ENCODE measurements at regions not wholly inside any gene's neighbourhood (a gene's known extent, or its start where the extent isn't known, plus 50 kb on each side); places are given as distances from the start of the nearest gene placed in this dataset.

DNA sequence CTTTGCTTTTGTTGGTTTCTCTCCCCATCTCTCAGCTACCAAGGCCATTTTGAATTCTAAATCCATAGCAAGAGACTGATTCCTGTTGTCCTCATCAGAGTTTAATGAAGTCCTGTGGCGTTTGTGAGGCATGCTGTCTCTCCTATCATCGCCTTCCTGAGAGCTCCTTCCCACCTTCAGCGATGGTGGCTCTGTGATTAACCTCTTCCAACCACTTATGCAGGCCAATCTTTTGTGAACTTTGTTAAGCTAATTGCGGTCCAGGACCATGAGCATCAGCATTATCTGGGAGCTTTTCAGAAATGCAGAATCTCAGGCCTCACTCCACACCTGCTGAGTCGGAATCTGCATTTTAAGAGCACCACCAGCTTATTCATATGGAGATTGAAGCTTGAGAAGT is 272.5 kb upstream of the CDYL start:
- H3K79me1 ChIP-seq (ENCODE audit: low read length), result no peaks in the 10 kb centered on the region

GRCh38 chr6:4496284-4496683 is 279.9 kb upstream of the CDYL start:
- Histone ChIP-seq H3K4ac (ENCODE audit: low read depth, low read length) (no peak overlapping the region), H3K23ac (ENCODE audit: low read length) (no peak overlapping the region), H3K9ac (ENCODE audit: low read length) (no peak overlapping the region), H3K4me2 (ENCODE audit: low read length) (no peak overlapping the region), H4K8ac (ENCODE audit: low read depth, low read length) (no peak overlapping the region), H2AFZ (ENCODE audit: insufficient read depth, low read length, poor library complexity) (no peak overlapping the region), H3K27ac (ENCODE audit: low read depth, low read length) (no peak overlapping the region), H4K91ac (ENCODE audit: low read depth, low read length) (no peak overlapping the region), H4K12ac (ENCODE audit: low read depth, low read length) (no peak overlapping the region), H2BK12ac (ENCODE audit: low read length) (no peak overlapping the region), H3K79me1 (ENCODE audit: low read length) (no peaks in the 10 kb centered on the region), H3K4me3 (ENCODE audit: low read depth, low read length) (no peak overlapping the region), H3K36me3 (ENCODE audit: control insufficient read depth in 1 of 2, insufficient read depth in 2 of 2, low read length in 2 of 2) (no peaks in the 10 kb centered on the region), H3K18ac (ENCODE audit: low read length) (no peak overlapping the region), H3K14ac (ENCODE audit: low read length) (no peak overlapping the region), H2BK120ac (ENCODE audit: insufficient read depth, low read length, poor library complexity) (no peak overlapping the region), H3K9me3 (ENCODE audit: insufficient read depth, low read depth, low read length) (peaks cover 2% of the 10 kb centered on the region), H3K4me1 (ENCODE audit: control insufficient read depth in 1 of 2, insufficient read depth in 2 of 2, low read length in 2 of 2) (peaks cover 0 to 5% of the 10 kb centered on the region in 2 experiments), H2AK5ac (ENCODE audit: low read length) (no peak overlapping the region), H3K27me3 (ENCODE audit: insufficient read depth, low read length) (no peaks in the 10 kb centered on the region), H2BK5ac (ENCODE audit: low read depth, low read length, poor library complexity) (no peak overlapping the region), H3K79me2 (ENCODE audit: control insufficient read depth, insufficient read depth, low read length, poor library complexity) (no peaks in the 10 kb centered on the region)
- peak in 1 of 2 donors; percentile 24 for DNase-seq
- no CpG with 5 or more reads among the region's 1 CpG for WGBS (ENCODE audit: extremely low coverage, insufficient coverage, insufficient read length)

More for the DNA sequence above, 272.5 kb upstream of the CDYL start:
- Histone ChIP-seq H2AK5ac (ENCODE audit: low read length) (no peak overlapping the region), H2BK12ac (ENCODE audit: low read length) (no peak overlapping the region), H3K18ac (ENCODE audit: low read length) (no peak overlapping the region), H3K23ac (ENCODE audit: low read length) (no peak overlapping the region), H2BK120ac (ENCODE audit: insufficient read depth, low read length, poor library complexity) (no peak overlapping the region), H4K8ac (ENCODE audit: low read depth, low read length) (no peak overlapping the region), H3K9ac (ENCODE audit: low read length) (no peak overlapping the region), H2BK5ac (ENCODE audit: low read depth, low read length, poor library complexity) (no peak overlapping the region), H2AFZ (ENCODE audit: insufficient read depth, low read length, poor library complexity) (no peak overlapping the region), H3K36me3 (ENCODE audit: control insufficient read depth in 1 of 2, insufficient read depth in 2 of 2, low read length in 2 of 2) (no peaks in the 10 kb centered on the region), H3K14ac (ENCODE audit: low read length) (no peak overlapping the region), H3K9me3 (ENCODE audit: insufficient read depth, low read depth, low read length) (peaks cover 1% of the 10 kb centered on the region), H3K4me2 (ENCODE audit: low read length) (no peak overlapping the region), H3K4me1 (ENCODE audit: control insufficient read depth in 1 of 2, insufficient read depth in 2 of 2, low read length in 2 of 2) (peaks cover 0 to 2% of the 10 kb centered on the region in 2 experiments), H3K4ac (ENCODE audit: low read depth, low read length) (no peak overlapping the region), H3K4me3 (ENCODE audit: low read depth, low read length) (no peak overlapping the region), H3K27ac (ENCODE audit: low read depth, low read length) (no peak overlapping the region), H4K91ac (ENCODE audit: low read depth, low read length) (no peak overlapping the region), H3K79me2 (ENCODE audit: control insufficient read depth, insufficient read depth, low read length, poor library complexity) (no peaks in the 10 kb centered on the region), H3K27me3 (ENCODE audit: insufficient read depth, low read length) (no peaks in the 10 kb centered on the region), H4K12ac (ENCODE audit: low read depth, low read length) (no peak overlapping the region)
- DNase-seq, result no peak
- WGBS (ENCODE audit: extremely low coverage, insufficient coverage, insufficient read length), result no CpG with 5 or more reads among the region's 5 CpGs

DNA sequence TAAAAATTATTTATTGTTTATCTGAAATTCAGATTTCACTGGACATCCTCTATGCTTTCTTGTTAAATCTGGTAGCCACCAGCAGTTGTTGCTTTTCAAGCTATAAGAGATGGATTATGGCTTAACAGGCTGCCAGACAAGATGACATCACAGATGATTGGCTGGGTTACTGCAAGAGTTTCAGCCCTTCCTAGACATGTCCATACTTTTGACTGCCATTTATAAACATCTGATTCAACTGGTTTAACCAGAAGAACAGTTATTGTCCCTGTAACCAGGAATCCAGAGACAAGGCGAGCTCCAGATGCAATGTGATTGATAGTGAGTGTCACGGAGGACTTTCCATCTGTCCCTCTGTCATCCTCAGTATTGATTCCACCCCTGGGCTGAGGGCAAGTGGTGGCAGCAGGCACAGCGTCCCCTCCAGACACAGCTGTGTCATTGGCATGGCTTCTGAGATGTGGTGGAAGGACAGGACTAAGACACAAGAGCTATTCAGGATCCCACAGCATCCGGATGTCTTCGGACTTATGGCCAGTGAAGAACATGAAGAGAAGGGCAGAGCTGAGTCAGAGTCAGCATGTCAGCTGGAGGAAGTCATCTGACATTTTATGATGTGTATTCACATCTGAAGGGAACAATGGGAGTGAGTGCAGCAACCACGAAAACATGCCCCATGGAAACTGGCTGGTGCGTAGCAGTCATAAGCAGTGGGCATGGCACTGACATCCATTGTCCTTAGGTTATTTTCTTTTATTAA is 284.5 kb upstream of the CDYL start:
- no peaks in the 10 kb centered on the region for H3K79me2 ChIP-seq (ENCODE audit: control insufficient read depth, insufficient read depth, low read length, poor library complexity)
- peaks cover 18% of the 10 kb centered on the region for H3K9me3 ChIP-seq (ENCODE audit: insufficient read depth, low read depth, low read length)
- WGBS (ENCODE audit: extremely low coverage, insufficient coverage, insufficient read length), result no CpG with 5 or more reads among the region's 7 CpGs
- peak overlapping the region; percentile 64 for H3K27ac ChIP-seq (ENCODE audit: low read depth, low read length)
- H4K12ac ChIP-seq (ENCODE audit: low read depth, low read length), result no peak overlapping the region
- H3K27me3 ChIP-seq (ENCODE audit: insufficient read depth, low read length), result no peaks in the 10 kb centered on the region
- peak overlapping the region; percentile 2 for H3K4me2 ChIP-seq (ENCODE audit: low read length)
- no peak overlapping the region for H3K14ac ChIP-seq (ENCODE audit: low read length)
- peak; percentile 86 to 98 for DNase-seq
- H4K91ac ChIP-seq (ENCODE audit: low read depth, low read length), result peak overlapping the region; percentile 36
- peaks cover 5 to 14% of the 10 kb centered on the region in 2 experiments for H3K4me1 ChIP-seq (ENCODE audit: control insufficient read depth in 1 of 2, insufficient read depth in 2 of 2, low read length in 2 of 2)
- no peak overlapping the region for H3K18ac ChIP-seq (ENCODE audit: low read length)
- no peak overlapping the region for H3K4me3 ChIP-seq (ENCODE audit: low read depth, low read length)
- H2AK5ac ChIP-seq (ENCODE audit: low read length), result no peak overlapping the region
- H4K8ac ChIP-seq (ENCODE audit: low read depth, low read length), result no peak overlapping the region
- no peaks in the 10 kb centered on the region for H3K36me3 ChIP-seq (ENCODE audit: control insufficient read depth in 1 of 2, insufficient read depth in 2 of 2, low read length in 2 of 2)
- no peak overlapping the region for H2BK120ac ChIP-seq (ENCODE audit: insufficient read depth, low read length, poor library complexity)
- H3K4ac ChIP-seq (ENCODE audit: low read depth, low read length), result no peak overlapping the region
- peak overlapping the region; percentile 20 for H2BK5ac ChIP-seq (ENCODE audit: low read depth, low read length, poor library complexity)
- H3K9ac ChIP-seq (ENCODE audit: low read length), result no peak overlapping the region
- H3K23ac ChIP-seq (ENCODE audit: low read length), result peak overlapping the region; percentile 9
- H3K79me1 ChIP-seq (ENCODE audit: low read length), result peaks cover 10% of the 10 kb centered on the region
- H2BK12ac ChIP-seq (ENCODE audit: low read length), result no peak overlapping the region
- no peak overlapping the region for H2AFZ ChIP-seq (ENCODE audit: insufficient read depth, low read length, poor library complexity)

- Histone ChIP-seq H3K23ac (ENCODE audit: low read length) (no peak overlapping the region), H2AK5ac (ENCODE audit: low read length) (no peak overlapping the region), H2BK120ac (ENCODE audit: insufficient read depth, low read length, poor library complexity) (peak overlapping the region; percentile 28), H3K9ac (ENCODE audit: low read length) (no peak overlapping the region), H3K9me3 (ENCODE audit: insufficient read depth, low read depth, low read length) (peaks cover 22% of the 10 kb centered on the region), H3K4me3 (ENCODE audit: low read depth, low read length) (no peak overlapping the region), H2BK12ac (ENCODE audit: low read length) (peak overlapping the region; percentile 7), H4K91ac (ENCODE audit: low read depth, low read length) (peak overlapping the region; percentile 41), H3K18ac (ENCODE audit: low read length) (no peak overlapping the region), H3K4me1 (ENCODE audit: control insufficient read depth in 1 of 2, insufficient read depth in 2 of 2, low read length in 2 of 2) (peaks cover 5 to 14% of the 10 kb centered on the region in 2 experiments), H3K36me3 (ENCODE audit: control insufficient read depth in 1 of 2, insufficient read depth in 2 of 2, low read length in 2 of 2) (no peaks in the 10 kb centered on the region), H4K8ac (ENCODE audit: low read depth, low read length) (no peak overlapping the region), H3K27me3 (ENCODE audit: insufficient read depth, low read length) (no peaks in the 10 kb centered on the region), H3K79me2 (ENCODE audit: control insufficient read depth, insufficient read depth, low read length, poor library complexity) (no peaks in the 10 kb centered on the region), H3K4me2 (ENCODE audit: low read length) (no peak overlapping the region), H2BK5ac (ENCODE audit: low read depth, low read length, poor library complexity) (peak overlapping the region; percentile 58), H2AFZ (ENCODE audit: insufficient read depth, low read length, poor library complexity) (no peak overlapping the region), H3K4ac (ENCODE audit: low read depth, low read length) (no peak overlapping the region), H3K14ac (ENCODE audit: low read length) (peak overlapping the region; percentile 78), H3K79me1 (ENCODE audit: low read length) (peaks cover 10% of the 10 kb centered on the region), H4K12ac (ENCODE audit: low read depth, low read length) (no peak overlapping the region), H3K27ac (ENCODE audit: low read depth, low read length) (peak overlapping the region; percentile 29)
- no CpG with 5 or more reads among the region's 4 CpGs for WGBS (ENCODE audit: extremely low coverage, insufficient coverage, insufficient read length)
- peak; percentile 82 to 98 for DNase-seq
Measured at GRCh38 chr6:4489538-4489937, 286.7 kb upstream of the CDYL start.
